H9 (cell line): ENCODE measurements at regions not wholly inside any gene's neighbourhood (a gene's known extent, or its start where the extent isn't known, plus 50 kb on each side); places are given as distances from the start of the nearest gene placed in this dataset.

ENCODE experiments used
- DNase-seq: peaks from one replicate; pipeline ENCODE4 v3.0.0-alpha.2; 2017
- H2AFZ ChIP-seq: one replicate; pipeline ENCODE4 v1.6.1; 2013; ENCODE audit warnings: mild to moderate bottlenecking, low read length, control low read depth, moderate library complexity
- H2AK5ac ChIP-seq: 2 replicates; pipeline ENCODE4 v1.6.1; 2013; ENCODE audit warnings: low read length, control low read depth, mixed read lengths; ENCODE audit not compliant: insufficient read length
- H2BK120ac ChIP-seq: one replicate; pipeline ENCODE4 v1.6.1; 2013; ENCODE audit warnings: low read depth, mild to moderate bottlenecking, low read length, control low read depth, inconsistent platforms; ENCODE audit not compliant: poor library complexity, severe bottlenecking
- H2BK12ac ChIP-seq: 2 replicates; pipeline ENCODE4 v1.6.1; 2013; ENCODE audit warnings: low read length, control low read depth, mixed read lengths, low read depth; ENCODE audit not compliant: insufficient read length
- H2BK15ac ChIP-seq: 2 replicates; pipeline ENCODE4 v1.6.1; 2013; ENCODE audit warnings: low read depth, low read length, control low read depth
- H2BK20ac ChIP-seq: one replicate; pipeline ENCODE4 v1.6.1; 2013; ENCODE audit warnings: low read depth, mild to moderate bottlenecking, low read length, control low read depth, inconsistent platforms; ENCODE audit not compliant: poor library complexity, severe bottlenecking
- H2BK5ac ChIP-seq: 2 replicates; pipeline ENCODE4 v1.6.1; 2013; ENCODE audit warnings: low read length, control low read depth, mixed read lengths; ENCODE audit not compliant: insufficient read length
- H3K14ac ChIP-seq: 2 replicates; pipeline ENCODE4 v1.6.1; 2013; ENCODE audit warnings: low read length, control low read depth; ENCODE audit not compliant: insufficient read depth
- H3K18ac ChIP-seq: 2 replicates; pipeline ENCODE4 v1.6.1; 2013; ENCODE audit warnings: low read depth, mild to moderate bottlenecking, mixed read lengths, low read length, control low read depth; ENCODE audit not compliant: insufficient read length
- H3K23ac ChIP-seq: 2 replicates; pipeline ENCODE4 v1.6.1; 2013; ENCODE audit warnings: low read length, control low read depth, mixed read lengths, low read depth; ENCODE audit not compliant: insufficient read length
- H3K23me2 ChIP-seq: 2 replicates; pipeline ENCODE4 v1.6.1; 2013; ENCODE audit warnings: low read depth, mild to moderate bottlenecking, mixed read lengths, low read length, control low read depth; ENCODE audit not compliant: insufficient read length, poor library complexity, severe bottlenecking
- H3K27ac ChIP-seq: 2 replicates; pipeline ENCODE4 v1.5.1; 2013; ENCODE audit warnings: low read length, control low read depth, mixed read lengths, low read depth; ENCODE audit not compliant: insufficient read length
- H3K27me3 ChIP-seq: 2 replicates; pipeline ENCODE4 v1.6.1; 2013; ENCODE audit warnings: low read length, control low read depth, inconsistent platforms; ENCODE audit not compliant: insufficient read depth
- H3K4ac ChIP-seq: 2 replicates; pipeline ENCODE4 v1.6.1; 2013; ENCODE audit warnings: low read depth, mild to moderate bottlenecking, control low read depth, inconsistent platforms, low read length, moderate library complexity
- H3K4me1 ChIP-seq: 2 replicates; pipeline ENCODE4 v1.6.1; 2013; ENCODE audit warnings: low read length, control low read depth, inconsistent platforms; ENCODE audit not compliant: insufficient read depth
- H3K4me2 ChIP-seq: 2 replicates; pipeline ENCODE4 v1.6.1; 2013; ENCODE audit warnings: low read length, control low read depth, mixed read lengths; ENCODE audit not compliant: insufficient read length, insufficient read depth
- H3K56ac ChIP-seq: 2 replicates; pipeline ENCODE4 v1.6.1; 2013; ENCODE audit warnings: low read depth, mild to moderate bottlenecking, mixed read lengths, low read length, control low read depth; ENCODE audit not compliant: insufficient read length
- H3K79me1 ChIP-seq: 2 replicates; pipeline ENCODE4 v1.6.1; 2013; ENCODE audit warnings: low read depth, mild to moderate bottlenecking, moderate library complexity, low read length, control low read depth, inconsistent platforms; ENCODE audit not compliant: insufficient read depth, poor library complexity, severe bottlenecking
- H3K79me2 ChIP-seq: 2 replicates; pipeline ENCODE4 v1.6.1; 2013; ENCODE audit warnings: low read length, control low read depth, inconsistent platforms; ENCODE audit not compliant: insufficient read depth
- H3K9ac ChIP-seq: 2 replicates; pipeline ENCODE4 v1.6.1; 2013; ENCODE audit warnings: low read length, control low read depth, mixed read lengths; ENCODE audit not compliant: insufficient read length; ENCODE audit errors: extremely low read depth
- H3K9me3 ChIP-seq: one replicate; pipeline ENCODE4 v1.6.1; 2013; ENCODE audit warnings: low read depth, low read length, inconsistent platforms; ENCODE audit not compliant: control insufficient read depth
- H3T11ph ChIP-seq: one replicate; pipeline ENCODE4 v1.6.1; 2013; ENCODE audit warnings: mild to moderate bottlenecking, low read length, control low read depth, inconsistent platforms
- H4K20me1 ChIP-seq: one replicate; pipeline ENCODE4 v1.6.1; 2013; ENCODE audit not compliant: control insufficient read depth, insufficient read length, insufficient read depth
- H4K5ac ChIP-seq: 2 replicates; pipeline ENCODE4 v1.6.1; 2013; ENCODE audit warnings: low read depth, mild to moderate bottlenecking, mixed read lengths, low read length, control low read depth; ENCODE audit not compliant: insufficient read length
- H4K8ac ChIP-seq: replicated peaks from 2 replicates; pipeline ENCODE4 v1.6.1; 2013; ENCODE audit warnings: low read length, control low read depth, mixed read lengths, low read depth; ENCODE audit not compliant: insufficient read length
- H4K91ac ChIP-seq: 2 replicates; pipeline ENCODE4 v1.6.1; 2013; ENCODE audit warnings: low read depth, mild to moderate bottlenecking, moderate library complexity, mixed read lengths, low read length, control low read depth; ENCODE audit not compliant: insufficient read length
- H3K27ac Mint-ChIP-seq, 3 experiments: 2 replicates in 2 of 3; 3 replicates in 1 of 3; pipeline ENCODE4 v1.8.0; 2020 to 2021; ENCODE audit warnings: mixed read lengths in 3 of 3, mild to moderate bottlenecking in 1 of 3, moderate library complexity in 1 of 3
- H3K27me3 Mint-ChIP-seq: 2 replicates; pipeline ENCODE4 v1.8.0; 2021; ENCODE audit warnings: low read depth, mild to moderate bottlenecking, moderate library complexity, mixed read lengths
- H3K36me3 Mint-ChIP-seq, 3 experiments: 2 replicates in 2 of 3; 3 replicates in 1 of 3; pipeline ENCODE4 v1.8.0; 2020 to 2021; ENCODE audit warnings: low read depth in 3 of 3, mixed read lengths in 3 of 3; ENCODE audit not compliant: insufficient read depth in 1 of 3
- H3K4me1 Mint-ChIP-seq, 2 experiments: 2 replicates each; pipeline ENCODE4 v1.8.0; 2020; ENCODE audit warnings: mixed read lengths in 2 of 2
- H3K4me3 Mint-ChIP-seq, 2 experiments: 2 replicates in 1 of 2; 3 replicates in 1 of 2; pipeline ENCODE4 v1.8.0; 2020 to 2021; ENCODE audit warnings: mild to moderate bottlenecking in 2 of 2, mixed read lengths in 2 of 2, moderate library complexity in 1 of 2
- H3K9me3 Mint-ChIP-seq, 2 experiments: 2 replicates in 1 of 2; 3 replicates in 1 of 2; pipeline ENCODE4 v1.8.0; 2020; ENCODE audit warnings: mild to moderate bottlenecking in 2 of 2, mixed read lengths in 2 of 2, moderate library complexity in 1 of 2
- WGBS: extraction: QIAGEN DNeasy Blood & Tissue Kit; methylation state at CpG from one replicate; pipeline ENCODE4 v1.1.7; 2013; ENCODE audit warnings: missing lambda C conversion rate, low lambda C conversion rate, mixed read lengths; ENCODE audit not compliant: insufficient read length; ENCODE audit errors: extremely low coverage; 5-methylcytosine and 5-hydroxymethylcytosine counted together
- TF ChIP-seq, protein P1 (sequence below): fragments of 200-600 bp; sonication (generic); conservative IDR thresholded peaks from 3 replicates; pipeline ENCODE4 v1.8.0; 2021; ENCODE audit warnings: antibody characterized with exemption, mild to moderate bottlenecking

DNA sequence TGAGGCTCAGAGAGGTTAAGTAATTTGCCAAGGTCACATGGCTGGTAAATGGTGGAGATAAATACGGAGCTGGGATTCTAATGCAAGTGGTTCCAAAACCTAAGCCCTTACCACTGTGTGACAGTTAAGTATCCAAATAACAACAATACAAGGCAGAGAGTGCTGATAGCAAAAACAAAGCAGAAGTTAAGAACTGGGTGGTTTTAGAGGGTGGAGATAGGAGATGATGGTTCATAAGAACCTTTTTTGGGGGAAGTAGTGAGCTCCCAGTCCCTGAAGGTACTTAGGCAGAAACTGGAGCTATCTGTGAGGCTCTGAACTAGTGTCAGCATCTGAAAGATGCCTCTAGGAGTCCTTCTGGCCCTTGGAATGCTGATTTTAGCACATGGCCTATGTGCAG, 56.2 kb upstream of the UBE2L5 start:
- no peak overlapping the region for H3T11ph ChIP-seq
- H3K9ac ChIP-seq = no peak overlapping the region
- no peak overlapping the region for H3K14ac ChIP-seq
- H3K79me1 ChIP-seq = no peaks in the 10 kb centered on the region
- Mint-ChIP-seq H3K36me3 (no peaks in the 10 kb centered on the region), H3K4me3 (no peak overlapping the region), H3K9me3 (no peaks in the 10 kb centered on the region; a peak in 1 of 5 replicates), H3K27ac (no peak overlapping the region), H3K4me1 (peaks cover 10 to 18% of the 10 kb centered on the region in 2 experiments), H3K27me3 (peaks cover 3% of the 10 kb centered on the region; the same call in 1 of the 2 replicates)
- H3K4me2 ChIP-seq = no peak overlapping the region
- DNase-seq = no peak
- H2AK5ac ChIP-seq = no peak overlapping the region
- no peak overlapping the region for H3K56ac ChIP-seq
- no peak overlapping the region for H2BK15ac ChIP-seq
- H2BK5ac ChIP-seq = no peak overlapping the region
- no peaks in the 10 kb centered on the region for H4K20me1 ChIP-seq
- H2AFZ ChIP-seq = no peak overlapping the region
- H3K4ac ChIP-seq = no peak overlapping the region
- H4K5ac ChIP-seq = no peak overlapping the region
- no peak overlapping the region for H2BK120ac ChIP-seq
- no peak overlapping the region for H3K27ac ChIP-seq
- TF ChIP-seq, protein P1, sequence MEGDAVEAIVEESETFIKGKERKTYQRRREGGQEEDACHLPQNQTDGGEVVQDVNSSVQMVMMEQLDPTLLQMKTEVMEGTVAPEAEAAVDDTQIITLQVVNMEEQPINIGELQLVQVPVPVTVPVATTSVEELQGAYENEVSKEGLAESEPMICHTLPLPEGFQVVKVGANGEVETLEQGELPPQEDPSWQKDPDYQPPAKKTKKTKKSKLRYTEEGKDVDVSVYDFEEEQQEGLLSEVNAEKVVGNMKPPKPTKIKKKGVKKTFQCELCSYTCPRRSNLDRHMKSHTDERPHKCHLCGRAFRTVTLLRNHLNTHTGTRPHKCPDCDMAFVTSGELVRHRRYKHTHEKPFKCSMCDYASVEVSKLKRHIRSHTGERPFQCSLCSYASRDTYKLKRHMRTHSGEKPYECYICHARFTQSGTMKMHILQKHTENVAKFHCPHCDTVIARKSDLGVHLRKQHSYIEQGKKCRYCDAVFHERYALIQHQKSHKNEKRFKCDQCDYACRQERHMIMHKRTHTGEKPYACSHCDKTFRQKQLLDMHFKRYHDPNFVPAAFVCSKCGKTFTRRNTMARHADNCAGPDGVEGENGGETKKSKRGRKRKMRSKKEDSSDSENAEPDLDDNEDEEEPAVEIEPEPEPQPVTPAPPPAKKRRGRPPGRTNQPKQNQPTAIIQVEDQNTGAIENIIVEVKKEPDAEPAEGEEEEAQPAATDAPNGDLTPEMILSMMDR = no peak
- H3K9me3 ChIP-seq = no peaks in the 10 kb centered on the region
- no peak overlapping the region for H2BK12ac ChIP-seq
- H3K4me1 ChIP-seq = peaks cover 7% of the 10 kb centered on the region; the same call in 1 of the 2 replicates
- H3K23ac ChIP-seq = no peak overlapping the region
- no peak overlapping the region for H2BK20ac ChIP-seq
- H3K18ac ChIP-seq = no peak overlapping the region
- H3K79me2 ChIP-seq = no peaks in the 10 kb centered on the region
- H4K8ac ChIP-seq = no peak overlapping the region
- H4K91ac ChIP-seq = no peak overlapping the region
- WGBS = no CpG with 5 or more reads among the region's 1 CpG
- no peaks in the 10 kb centered on the region for H3K23me2 ChIP-seq
- no peaks in the 10 kb centered on the region for H3K27me3 ChIP-seq
